Activated CD8-positive, alpha-beta memory T cell treated with anti-CD3 and anti-CD28 coated beads for 36 hours (primary cell): ENCODE measurements at regions not wholly inside any gene's neighbourhood (a gene's known extent, or its start where the extent isn't known, plus 50 kb on each side); places are given as distances from the start of the nearest gene placed in this dataset.

ENCODE experiments used
- CTCF ChIA-PET: fragments of 350-600 bp; sonication (Branson Sonifier 250); formaldehyde crosslinking; loops from one replicate; lab custom pipeline; 2021; ENCODE audit warnings: antibody characterized with exemption; lab: Charles Lee
- POLR2A ChIA-PET: fragments of 350-600 bp; sonication (Branson Sonifier 250); formaldehyde crosslinking; loops from one replicate; lab custom pipeline; 2021; ENCODE audit warnings: antibody characterized with exemption; lab: Charles Lee

GRCh38 chr6:79782792-79783580 is 151.9 kb downstream of the SH3BGRL2 start:
- CTCF ChIA-PET = no interaction called here
- POLR2A ChIA-PET = no interaction called here

- CTCF ChIA-PET = no interaction called here
- POLR2A ChIA-PET = no interaction called here
These were observed 150.8 kb downstream of the SH3BGRL2 start for GRCh38 chr6:79781916-79782315.

DNA sequence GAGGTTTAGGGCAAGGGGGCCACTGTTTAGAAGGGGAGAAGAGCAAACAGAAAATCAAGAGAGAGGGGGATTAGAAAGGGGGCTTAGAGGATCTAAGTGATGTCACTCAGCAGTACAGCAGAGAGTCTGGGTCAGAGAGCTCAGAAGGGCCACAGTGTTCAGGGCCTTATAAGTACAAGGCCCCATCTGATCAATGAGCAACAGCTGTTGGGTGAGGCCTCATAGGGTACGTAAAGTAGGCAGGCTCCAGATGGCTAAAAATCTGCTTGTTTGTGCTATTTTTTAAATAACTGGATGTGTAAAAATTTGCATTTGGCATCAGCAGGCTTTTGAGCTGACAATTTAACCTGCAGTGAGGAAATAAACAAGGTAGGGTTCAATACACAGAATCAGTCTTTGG is 149.8 kb downstream of the SH3BGRL2 start:
- ChIA-PET POLR2A (no interaction called here), CTCF (no interaction called here)

- CTCF ChIA-PET = interaction anchor here (0.8 to 1.4 kb wide), 9 partner anchors 11 to 91 kb away, joined by 3 to 6 read pairs (median 3); no protein-coding TSS in a partner anchor
- POLR2A ChIA-PET = no interaction called here
These were observed 147.7 kb downstream of the SH3BGRL2 start for GRCh38 chr6:79778816-79779215.

GRCh38 chr6:79777713-79778579 is 146.8 kb downstream of the SH3BGRL2 start:
- ChIA-PET CTCF (interaction anchor here (0.8 to 1.4 kb wide), 9 partner anchors 12 to 92 kb away, joined by 3 to 6 read pairs (median 3); no protein-coding TSS in a partner anchor), POLR2A (no interaction called here)

DNA sequence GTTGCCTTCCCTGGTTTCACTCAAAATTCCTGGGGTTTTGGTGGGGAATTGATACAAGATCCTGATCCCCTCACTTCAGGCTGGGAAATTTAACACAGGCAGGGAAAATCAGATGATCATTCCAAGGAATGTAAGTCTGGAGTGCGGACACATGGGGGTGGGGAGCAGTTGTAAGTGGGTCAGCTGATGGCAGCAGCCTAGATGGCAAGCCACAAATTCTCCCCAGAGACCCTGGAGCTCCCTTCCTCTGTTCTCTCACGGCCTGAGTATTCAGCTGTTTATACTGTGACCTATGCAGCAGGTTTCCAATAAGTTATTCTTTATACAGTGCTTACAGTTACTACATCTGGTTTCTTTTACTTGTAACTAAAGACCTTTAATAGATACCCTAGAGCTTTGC is 144.9 kb downstream of the SH3BGRL2 start:
- ChIA-PET CTCF (interaction anchor here (0.7 kb wide), 1 partner anchor 37 kb away, joined by 3 read pairs; no protein-coding TSS in a partner anchor), POLR2A (no interaction called here)

DNA sequence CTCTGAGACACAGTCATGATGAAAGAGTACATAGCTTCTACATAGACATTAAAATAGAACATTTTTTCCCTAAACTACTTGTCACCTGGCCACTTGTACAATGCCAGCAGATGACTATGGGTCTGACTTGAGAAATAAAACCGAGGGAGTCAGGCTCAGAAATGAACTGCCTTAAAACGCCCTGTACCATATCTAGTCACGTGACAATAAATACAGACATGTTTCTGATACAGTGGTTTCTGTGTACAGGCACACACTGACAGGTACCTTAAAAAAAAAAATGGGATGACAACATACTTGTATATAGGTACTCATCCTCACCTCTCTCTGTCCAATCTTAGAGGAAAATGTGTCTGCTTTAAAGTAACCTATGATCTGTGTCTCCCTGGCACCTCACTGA is 144.1 kb downstream of the SH3BGRL2 start:
- ChIA-PET CTCF (interaction anchor here (1.1 kb wide), 1 partner anchor 93 kb away, joined by 4 read pairs; no protein-coding TSS in a partner anchor), POLR2A (no interaction called here)

DNA sequence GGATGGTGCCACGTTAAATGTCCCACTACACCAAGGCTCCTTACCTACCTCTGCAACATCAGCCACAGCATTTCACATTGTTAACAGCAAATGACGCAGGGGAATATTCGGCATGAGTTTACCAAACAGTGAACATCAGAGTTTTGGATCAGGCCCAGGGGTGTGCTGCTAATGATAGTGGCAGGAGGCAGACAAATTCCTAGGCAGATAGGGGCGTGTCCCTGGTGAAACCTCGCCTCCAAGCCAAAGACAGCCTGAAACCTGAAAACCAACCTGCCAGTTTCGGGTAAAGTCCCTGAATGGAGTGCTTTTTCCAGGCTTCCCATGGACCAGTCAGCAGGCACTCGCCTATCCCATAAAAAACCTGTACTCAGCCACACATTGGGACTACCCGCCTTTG is 133.6 kb downstream of the SH3BGRL2 start:
- POLR2A ChIA-PET = no interaction called here
- CTCF ChIA-PET = interaction anchor here (0.9 kb wide), 1 partner anchor 14 kb away, joined by 3 read pairs; no protein-coding TSS in a partner anchor

GRCh38 chr6:79763301-79763700 is 132.2 kb downstream of the SH3BGRL2 start:
- POLR2A ChIA-PET = no interaction called here
- CTCF ChIA-PET = no interaction called here

DNA sequence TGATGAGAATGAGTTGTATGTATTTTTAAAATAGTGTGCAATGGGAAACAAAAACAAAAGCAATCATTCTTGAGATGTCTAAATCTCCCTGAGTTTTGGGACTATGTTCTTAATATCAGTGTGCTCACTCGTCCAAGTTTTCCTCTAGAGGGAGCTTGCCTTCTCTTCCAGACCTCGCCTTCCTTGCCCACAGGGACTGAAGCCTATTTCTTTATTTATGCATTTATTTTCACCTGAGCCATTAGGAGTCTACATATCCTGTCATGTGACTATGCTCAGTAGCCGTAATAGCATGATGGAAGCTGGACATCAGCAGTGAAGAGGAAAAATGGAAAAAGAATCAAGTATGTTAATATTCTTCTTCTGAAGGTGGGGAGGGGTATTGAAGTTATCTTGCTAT is 131.2 kb downstream of the SH3BGRL2 start:
- ChIA-PET CTCF (no interaction called here), POLR2A (no interaction called here)

- POLR2A ChIA-PET = no interaction called here
These were observed 125.4 kb downstream of the SH3BGRL2 start for GRCh38 chr6:79756496-79756895.

GRCh38 chr6:79755967-79756366 is 124.8 kb downstream of the SH3BGRL2 start:
- ChIA-PET POLR2A (no interaction called here), CTCF (no interaction called here)

More at GRCh38 chr6:79756496-79756895, 125.4 kb downstream of the SH3BGRL2 start:
- CTCF ChIA-PET = interaction anchor here (0.6 kb wide), 1 partner anchor 331 kb away, joined by 3 read pairs; no protein-coding TSS in a partner anchor
